Esophagus muscularis mucosa (tissue), 4 donors: ENCODE measurements at regions not wholly inside any gene's neighbourhood (a gene's known extent, or its start where the extent isn't known, plus 50 kb on each side); places are given as distances from the start of the nearest gene placed in this dataset.
"Not testable (repeated sequence)": the region's sequence is repeated elsewhere in the genome, so short reads cannot be mapped to it uniquely, and the experiment has no call there.

ENCODE experiments used
- DNase-seq: peaks from one replicate; pipeline ENCODE4 v3.0.0-alpha.2; 2017; ENCODE audit errors: extremely low spot score
- H3K27ac ChIP-seq, 4 donors: fragments of 200-600 bp; sonication (generic); replicated peaks in 1 of 4; 1 replicate in 3 of 4; 2 replicates in 1 of 4; pipeline ENCODE4 v1.5.1; 2016 to 2019; ENCODE audit warnings: mild to moderate bottlenecking in 1 of 4
- H3K27me3 ChIP-seq, 4 donors: fragments of 200-600 bp; sonication (generic); one replicate each; pipeline versions ENCODE4 v1.5.1 to v1.6.0; 2016 to 2019
- H3K36me3 ChIP-seq, 4 donors: fragments of 200-600 bp; sonication (generic); one replicate each; pipeline ENCODE4 v1.5.1; 2016 to 2019
- H3K4me1 ChIP-seq, 4 donors: fragments of 200-600 bp; sonication (generic); one replicate each; pipeline ENCODE4 v1.5.1; 2016 to 2019
- H3K4me3 ChIP-seq, 4 donors: fragments of 200-600 bp; sonication (generic); 1 replicate in 2 of 4; 2 replicates in 2 of 4; pipeline ENCODE4 v1.5.1; 2016 to 2019; ENCODE audit warnings: mild to moderate bottlenecking in 4 of 4, moderate library complexity in 1 of 4
- H3K9me3 ChIP-seq, 4 donors: fragments of 200-600 bp; sonication (generic); 1 replicate in 3 of 4; 2 replicates in 1 of 4; pipeline ENCODE4 v1.5.1; 2016 to 2019
- CTCF ChIP-seq, 3 experiments: fragments of 200-600 bp in 2 of 3; fragments of 450-650 bp in 1 of 3; sonication (generic) in 2 of 3; IDR thresholded peaks; one replicate each; pipeline ENCODE4 v1.5.1; 2017 to 2019; ENCODE audit warnings: antibody characterized with exemption in 3 of 3, mild to moderate bottlenecking in 2 of 3, moderate library complexity in 1 of 3
- EP300 ChIP-seq: sonication (generic); formaldehyde crosslinking; IDR thresholded peaks from one replicate; pipeline ENCODE4 v1.6.1; 2017; ENCODE audit warnings: antibody characterized with exemption
- POLR2A ChIP-seq: fragments of 450-650 bp; IDR thresholded peaks from one replicate; pipeline ENCODE4 v1.6.1; 2017; ENCODE audit warnings: antibody characterized with exemption, moderate library complexity, mild to moderate bottlenecking, low read depth
- POLR2AphosphoS5 ChIP-seq, 2 donors: sonication (generic); formaldehyde crosslinking; IDR thresholded peaks; one replicate each; pipeline ENCODE4 v1.6.1; 2017; ENCODE audit warnings: antibody characterized with exemption in 2 of 2
- WGBS: methylation state at CpG from one replicate; pipeline ENCODE4 v1.1.5; 2018; 5-methylcytosine and 5-hydroxymethylcytosine counted together
- intact Hi-C: fragments of 100-400 bp; cut with DNase I; formaldehyde crosslinking; loops from one replicate; pipeline ENCODE4 v1.15.1; 2023

GRCh38 chr10:9850415-9850814 is 1167.3 kb upstream of the CELF2 start:
- Histone ChIP-seq H3K4me3 (no peak overlapping the region), H3K27ac (no peak overlapping the region), H3K9me3 (peaks cover 0 to 24% (median 12%) of the 10 kb centered on the region in 4 donors), H3K27me3 (no peaks in the 10 kb centered on the region), H3K4me1 (no peaks in the 10 kb centered on the region), H3K36me3 (no peaks in the 10 kb centered on the region)
- TF ChIP-seq CTCF (IDR thresholded peaks at IDR 0.05) (no peak), POLR2AphosphoS5 (IDR thresholded peaks at IDR 0.05) (no peak), EP300 (no peak), POLR2A (no peak)
- no peak for DNase-seq
- WGBS: 87% methylated on average over 3 of the region's 3 CpGs
- intact Hi-C loops: no loop called here

GRCh38 chr10:9851808-9852207 is 1165.9 kb upstream of the CELF2 start:
- no peaks in the 10 kb centered on the region for H3K36me3 ChIP-seq
- H3K27me3 ChIP-seq: no peaks in the 10 kb centered on the region
- peaks cover 0 to 24% (median 12%) of the 10 kb centered on the region in 4 donors for H3K9me3 ChIP-seq
- DNase-seq: no peak
- no peak for TF ChIP-seq POLR2AphosphoS5 (IDR thresholded peaks at IDR 0.05)
- no peak for TF ChIP-seq CTCF (IDR thresholded peaks at IDR 0.05)
- no peak for TF ChIP-seq EP300
- no peak for TF ChIP-seq POLR2A
- no peak overlapping the region for H3K4me3 ChIP-seq
- intact Hi-C loops: no loop called here
- H3K27ac ChIP-seq: no peak overlapping the region
- H3K4me1 ChIP-seq: no peaks in the 10 kb centered on the region

GRCh38 chr10:9853405-9854355 is 1164.0 kb upstream of the CELF2 start:
- peaks cover 0 to 24% (median 12%) of the 10 kb centered on the region in 4 donors for H3K9me3 ChIP-seq
- H3K4me1 ChIP-seq: peaks cover 0 to 2% (median 0%) of the 10 kb centered on the region in 4 donors
- no peak overlapping the region for H3K27ac ChIP-seq
- H3K36me3 ChIP-seq: no peaks in the 10 kb centered on the region
- no peak overlapping the region for H3K4me3 ChIP-seq
- TF ChIP-seq CTCF (IDR thresholded peaks at IDR 0.05) (peak in 1 of 3 experiments; percentile 3), POLR2AphosphoS5 (IDR thresholded peaks at IDR 0.05) (no peak)
- no peaks in the 10 kb centered on the region for H3K27me3 ChIP-seq
- no peak for DNase-seq
- intact Hi-C loops: no loop called here
- 51% methylated on average over 4 of the region's 4 CpGs for WGBS

GRCh38 chr10:9855451-9855850 is 1162.2 kb upstream of the CELF2 start:
- DNase-seq, intact Hi-C loops, H3K27ac ChIP-seq, H3K27me3 ChIP-seq, H3K4me3 ChIP-seq, H3K4me1 ChIP-seq, H3K36me3 ChIP-seq: not testable (repeated sequence)
- peaks cover 0 to 21% (median 12%) of the 10 kb centered on the region in 4 donors for H3K9me3 ChIP-seq
- 89% methylated on average over 21 of the region's 22 CpGs for WGBS

GRCh38 chr10:9858816-9859215 is 1158.9 kb upstream of the CELF2 start:
- TF ChIP-seq POLR2AphosphoS5 (IDR thresholded peaks at IDR 0.05): no peak
- TF ChIP-seq CTCF (IDR thresholded peaks at IDR 0.05): no peak
- no peak for TF ChIP-seq POLR2A
- no peak for TF ChIP-seq EP300
- H3K9me3 ChIP-seq: no peaks in the 10 kb centered on the region
- intact Hi-C loops: no loop called here
- DNase-seq: no peak
- no peak overlapping the region for H3K4me3 ChIP-seq
- H3K4me1 ChIP-seq: peaks cover 0 to 6% (median 0%) of the 10 kb centered on the region in 4 donors
- no peaks in the 10 kb centered on the region for H3K36me3 ChIP-seq
- H3K27ac ChIP-seq: no peak overlapping the region
- no peaks in the 10 kb centered on the region for H3K27me3 ChIP-seq
